ENCODE measurements at regions not wholly inside any gene's neighbourhood (a gene's known extent, or its start where the extent isn't known, plus 50 kb on each side); places are given as distances from the start of the nearest gene placed in this dataset.
"Not testable (repeated sequence)": the region's sequence is repeated elsewhere in the genome, so short reads cannot be mapped to it uniquely, and the experiment has no call there.

GRCh38 chr4:44965435-44966095 lies 239.2 kb upstream of the GNPDA2 start:
- no peak for DNase-seq (ENCODE audit: low spot score)

- DNase-seq (ENCODE audit: low spot score): not testable (repeated sequence)
These were observed 237.7 kb upstream of the GNPDA2 start for GRCh38 chr4:44964086-44964485.

GRCh38 chr4:44961001-44961755 lies 234.8 kb upstream of the GNPDA2 start:
- DNase-seq (ENCODE audit: low spot score): no peak

- DNase-seq (ENCODE audit: low spot score): no peak
These were observed 205.4 kb upstream of the GNPDA2 start for GRCh38 chr4:44931720-44932119.

GRCh38 chr4:44928785-44929184 lies 202.4 kb upstream of the GNPDA2 start:
- DNase-seq (ENCODE audit: low spot score): no peak

GRCh38 chr4:44927399-44928380 lies 201.3 kb upstream of the GNPDA2 start:
- no peak for DNase-seq (ENCODE audit: low spot score)

GRCh38 chr4:44916411-44916810 lies 190.1 kb upstream of the GNPDA2 start:
- DNase-seq (ENCODE audit: low spot score): no peak

- no peak for DNase-seq (ENCODE audit: low spot score)
These were observed 188.4 kb upstream of the GNPDA2 start for GRCh38 chr4:44914748-44915147.

GRCh38 chr4:44914223-44914622 lies 187.9 kb upstream of the GNPDA2 start:
- DNase-seq (ENCODE audit: low spot score): no peak

GRCh38 chr4:44912980-44913379 lies 186.6 kb upstream of the GNPDA2 start:
- DNase-seq (ENCODE audit: low spot score): no peak

- DNase-seq (ENCODE audit: low spot score): no peak
These were observed 182.2 kb upstream of the GNPDA2 start for GRCh38 chr4:44908565-44908964.

- DNase-seq (ENCODE audit: low spot score): no peak
These were observed 145.9 kb upstream of the GNPDA2 start for GRCh38 chr4:44872246-44872645.

- no peak for DNase-seq (ENCODE audit: low spot score)
These were observed 144.8 kb upstream of the GNPDA2 start for GRCh38 chr4:44871133-44871532.

GRCh38 chr4:44869985-44870384 lies 143.6 kb upstream of the GNPDA2 start:
- no peak for DNase-seq (ENCODE audit: low spot score)

- DNase-seq (ENCODE audit: low spot score): no peak
These were observed 143.0 kb upstream of the GNPDA2 start for GRCh38 chr4:44869222-44869882.

GRCh38 chr4:44861756-44862155 lies 135.4 kb upstream of the GNPDA2 start:
- DNase-seq (ENCODE audit: low spot score): no peak

- no peak for DNase-seq (ENCODE audit: low spot score)
These were observed 133.1 kb upstream of the GNPDA2 start for GRCh38 chr4:44859477-44859876.

GRCh38 chr4:44848466-44848865 lies 122.1 kb upstream of the GNPDA2 start:
- DNase-seq (ENCODE audit: low spot score): no peak

GRCh38 chr4:44845993-44846392 lies 119.6 kb upstream of the GNPDA2 start:
- DNase-seq (ENCODE audit: low spot score): no peak

- DNase-seq (ENCODE audit: low spot score): no peak
These were observed 119.0 kb upstream of the GNPDA2 start for GRCh38 chr4:44845309-44845708.

- no peak for DNase-seq (ENCODE audit: low spot score)
These were observed 116.2 kb upstream of the GNPDA2 start for GRCh38 chr4:44842531-44842930.

GRCh38 chr4:44817930-44818329 lies 91.6 kb upstream of the GNPDA2 start:
- DNase-seq (ENCODE audit: low spot score): no peak
